Hepatocyte (in vitro differentiated cells): ENCODE measurements at regions not wholly inside any gene's neighbourhood (a gene's known extent, or its start where the extent isn't known, plus 50 kb on each side); places are given as distances from the start of the nearest gene placed in this dataset.

Source experiments
- EZH2phosphoT487 ChIP-seq: fragments of 200-600 bp; sonication (generic); IDR thresholded peaks from one replicate; pipeline ENCODE4 v1.6.1; 2018; ENCODE audit warnings: antibody characterized with exemption, mild to moderate bottlenecking, low read depth, moderate library complexity; ENCODE audit not compliant: unreplicated experiment, severe bottlenecking
- TF ChIP-seq, protein P1 (sequence below): fragments of 200-600 bp; sonication (generic); IDR thresholded peaks from 2 replicates; pipeline ENCODE4 v1.5.1; 2016; ENCODE audit warnings: antibody characterized with exemption, mild to moderate bottlenecking; ENCODE audit not compliant: poor library complexity

DNA sequence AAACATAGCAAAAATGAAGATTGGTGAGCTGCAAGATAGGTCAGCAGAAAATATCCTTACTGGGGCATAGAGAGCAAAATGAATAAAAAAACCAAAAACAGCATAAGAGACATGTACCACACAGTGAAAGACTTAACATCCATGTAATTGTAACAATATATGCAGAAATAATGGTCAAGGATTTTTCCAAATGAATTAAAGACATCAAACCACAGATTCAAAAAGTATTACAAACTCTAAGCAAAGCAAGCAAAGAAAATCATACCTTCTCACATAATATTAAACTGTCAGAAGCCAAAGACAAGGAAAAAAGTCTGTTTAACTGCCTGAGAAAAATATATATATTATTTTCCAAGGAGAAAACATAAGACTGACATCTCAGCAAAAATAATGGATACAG lies 111.3 kb downstream of the MIS18A start:
- TF ChIP-seq, protein P1, sequence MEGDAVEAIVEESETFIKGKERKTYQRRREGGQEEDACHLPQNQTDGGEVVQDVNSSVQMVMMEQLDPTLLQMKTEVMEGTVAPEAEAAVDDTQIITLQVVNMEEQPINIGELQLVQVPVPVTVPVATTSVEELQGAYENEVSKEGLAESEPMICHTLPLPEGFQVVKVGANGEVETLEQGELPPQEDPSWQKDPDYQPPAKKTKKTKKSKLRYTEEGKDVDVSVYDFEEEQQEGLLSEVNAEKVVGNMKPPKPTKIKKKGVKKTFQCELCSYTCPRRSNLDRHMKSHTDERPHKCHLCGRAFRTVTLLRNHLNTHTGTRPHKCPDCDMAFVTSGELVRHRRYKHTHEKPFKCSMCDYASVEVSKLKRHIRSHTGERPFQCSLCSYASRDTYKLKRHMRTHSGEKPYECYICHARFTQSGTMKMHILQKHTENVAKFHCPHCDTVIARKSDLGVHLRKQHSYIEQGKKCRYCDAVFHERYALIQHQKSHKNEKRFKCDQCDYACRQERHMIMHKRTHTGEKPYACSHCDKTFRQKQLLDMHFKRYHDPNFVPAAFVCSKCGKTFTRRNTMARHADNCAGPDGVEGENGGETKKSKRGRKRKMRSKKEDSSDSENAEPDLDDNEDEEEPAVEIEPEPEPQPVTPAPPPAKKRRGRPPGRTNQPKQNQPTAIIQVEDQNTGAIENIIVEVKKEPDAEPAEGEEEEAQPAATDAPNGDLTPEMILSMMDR: no peak
- TF ChIP-seq EZH2phosphoT487: no peak
